HepG2 (cell line): ENCODE measurements at regions not wholly inside any gene's neighbourhood (a gene's known extent, or its start where the extent isn't known, plus 50 kb on each side); places are given as distances from the start of the nearest gene placed in this dataset.

Experiments
- ATAC-seq: fragments of 200-7000 bp; cut with Tn5 transposase; 3 replicates; pipeline ENCODE4 v1.9.1; 2020; ENCODE audit warnings: mild to moderate bottlenecking, moderate library complexity
- BruUV-seq: library from RNA; stranded (reverse); fragments of 400-500 nt; replicated peaks from 2 replicates; lab custom pipeline; 2021; lab: Mats Ljungman, UMichigan
- CTCF ChIA-PET: fragments of 300-600 bp; formaldehyde crosslinking; extraction: SDS; loops from one replicate; lab custom pipeline; 2021; ENCODE audit warnings: low total read pairs, inconsistent platforms, low intra/inter-chr PET ratio; lab: Yijun Ruan, JAX
- POLR2A ChIA-PET: fragments of 350-600 bp; sonication (Branson Sonifier 250); formaldehyde crosslinking; loops from one replicate; lab custom pipeline; 2020; ENCODE audit warnings: antibody characterized with exemption, inconsistent platforms; lab: Yijun Ruan, JAX
- DNase-seq: peaks from one replicate; pipeline ENCODE4 v3.0.0-alpha.2; 2015; ENCODE audit warnings: low spot score
- FAIRE-seq: peaks from 3 replicates; lab custom pipeline; 2011; peaks lifted over from hg19 to GRCh38; lab: Jason Lieb, UNC
- H2AFZ ChIP-seq: one replicate; pipeline ENCODE4 v1.6.1; 2011; ENCODE audit warnings: low read length, inconsistent platforms
- H3K27ac ChIP-seq: fragments of 300-600 bp; 3 replicates; pipeline ENCODE4 v1.8.0; 2011; ENCODE audit warnings: mixed run types, mild to moderate bottlenecking, mixed read lengths, low read length, inconsistent platforms; ENCODE audit not compliant: insufficient read depth; ENCODE audit errors: extremely low read length
- H3K27me3 ChIP-seq, 2 experiments: fragments of 200-600 bp in 1 of 2; 2 replicates in 1 of 2; 3 replicates in 1 of 2; pipeline versions ENCODE4 v1.6.0 to v1.8.0; 2011; ENCODE audit warnings: low read length in 2 of 2, mild to moderate bottlenecking in 2 of 2, moderate library complexity in 2 of 2, inconsistent platforms in 1 of 2; ENCODE audit not compliant: insufficient read depth in 2 of 2, control insufficient read depth in 1 of 2
- H3K36me3 ChIP-seq, 2 experiments: fragments of 200-600 bp in 1 of 2; replicated peaks in 1 of 2; 2 replicates in 1 of 2; 3 replicates in 1 of 2; pipeline versions ENCODE4 v1.5.1 to v1.8.0; 2011; ENCODE audit warnings: low read length in 2 of 2, inconsistent platforms in 1 of 2; ENCODE audit not compliant: insufficient read depth in 2 of 2, control insufficient read depth in 1 of 2
- H3K4me1 ChIP-seq: 2 replicates; pipeline ENCODE4 v1.5.1; 2012; ENCODE audit warnings: low read length, inconsistent platforms; ENCODE audit not compliant: insufficient read depth
- H3K4me2 ChIP-seq: 2 replicates; pipeline ENCODE4 v1.6.0; 2011; ENCODE audit warnings: low read depth, low read length, inconsistent platforms
- H3K4me3 ChIP-seq, 3 experiments: fragments of 200-600 bp in 1 of 3; sonication (generic), shearing (Covaris generic) in 1 of 3; replicated peaks in 1 of 3; 2 replicates each; pipeline ENCODE4 v1.5.1; 2011 to 2016; ENCODE audit warnings: low read length in 3 of 3, inconsistent platforms in 2 of 3, low read depth in 2 of 3, mild to moderate bottlenecking in 2 of 3, control low read depth in 1 of 3, mixed read lengths in 1 of 3; ENCODE audit not compliant: insufficient read depth in 1 of 3
- H3K79me2 ChIP-seq: one replicate; pipeline ENCODE4 v1.6.1; 2011; ENCODE audit warnings: low read length, inconsistent platforms; ENCODE audit not compliant: insufficient read depth
- H3K9ac ChIP-seq: 2 replicates; pipeline ENCODE4 v1.6.0; 2011; ENCODE audit warnings: mild to moderate bottlenecking, low read depth, low read length, inconsistent platforms; ENCODE audit not compliant: insufficient read depth
- H3K9me3 ChIP-seq: 2 replicates; pipeline ENCODE4 v1.5.1; 2012; ENCODE audit warnings: mild to moderate bottlenecking, low read length
- H4K20me1 ChIP-seq: 2 replicates; pipeline ENCODE4 v1.6.0; 2011; ENCODE audit warnings: inconsistent platforms, mild to moderate bottlenecking, low read length, moderate library complexity; ENCODE audit not compliant: insufficient read depth
- HCFC1 ChIP-seq: fragments of 150-350 bp; IDR thresholded peaks from 2 replicates; pipeline ENCODE4 v1.6.1; 2014; ENCODE audit warnings: low read depth, low read length
- IRX3 ChIP-seq: sonication (generic); formaldehyde crosslinking; IDR thresholded peaks from 2 replicates; pipeline ENCODE4 v1.8.1; 2023; ENCODE audit warnings: mild to moderate bottlenecking, low read depth, missing genetic modification reagents, borderline replicate concordance
- ZNF556 ChIP-seq: sonication (generic); formaldehyde crosslinking; IDR thresholded peaks from 2 replicates; pipeline ENCODE4 v1.4.0; 2020; ENCODE audit warnings: mild to moderate bottlenecking, missing genetic modification reagents, borderline replicate concordance
- ZNF615 ChIP-seq: sonication (generic); formaldehyde crosslinking; IDR thresholded peaks from 2 replicates; pipeline ENCODE4 v1.5.0; 2020; ENCODE audit warnings: mild to moderate bottlenecking, missing genetic modification reagents, borderline replicate concordance
- ZSCAN25 ChIP-seq: sonication (generic); formaldehyde crosslinking; IDR thresholded peaks from 2 replicates; pipeline ENCODE4 v1.8.0; 2022; ENCODE audit warnings: mild to moderate bottlenecking, missing genetic modification reagents
- WGBS: methylation state at CpG from one replicate; pipeline ENCODE4 v1.1.6; 2017; ENCODE audit warnings: low lambda C conversion rate; 5-methylcytosine and 5-hydroxymethylcytosine counted together
- in situ Hi-C: cut with HindIII; loops from 2 replicates; pipeline ENCODE4 v1.10.0; 2017; ENCODE audit warnings: low pct_unique_long_range_greater_than_20kb; ENCODE audit not compliant: extremely low pct_ligation_motif_present
- intact Hi-C: fragments of 100-400 bp; cut with micrococcal nuclease; formaldehyde crosslinking; loops from one replicate; pipeline ENCODE4 v1.10.0; 2022; ENCODE audit not compliant: unreplicated experiment
- TF ChIP-seq, protein P1 (sequence below), 2 experiments: sonication (generic) in 1 of 2; formaldehyde crosslinking in 1 of 2; IDR thresholded peaks; 2 replicates each; pipeline versions ENCODE4 v1.4.0 to v1.6.1; 2016 to 2020; ENCODE audit warnings: borderline replicate concordance in 1 of 2, low read depth in 1 of 2, mild to moderate bottlenecking in 1 of 2, missing genetic modification reagents in 1 of 2

GRCh38 chr4:89174784-89175183 is 63.5 kb downstream of the TIGD2 start:
- WGBS: 59% methylated on average over 6 of the region's 6 CpGs
- Histone ChIP-seq H3K27ac (no peak overlapping the region), H2AFZ (no peak overlapping the region), H3K4me3 (no peak overlapping the region), H3K27me3 (no peaks in the 10 kb centered on the region; a peak in 1 of 5 replicates), H3K9me3 (no peaks in the 10 kb centered on the region), H3K4me1 (no peaks in the 10 kb centered on the region), H4K20me1 (no peaks in the 10 kb centered on the region), H3K9ac (no peak overlapping the region), H3K79me2 (no peaks in the 10 kb centered on the region), H3K4me2 (no peak overlapping the region), H3K36me3 (no peaks in the 10 kb centered on the region)
- TF ChIP-seq, protein P1, sequence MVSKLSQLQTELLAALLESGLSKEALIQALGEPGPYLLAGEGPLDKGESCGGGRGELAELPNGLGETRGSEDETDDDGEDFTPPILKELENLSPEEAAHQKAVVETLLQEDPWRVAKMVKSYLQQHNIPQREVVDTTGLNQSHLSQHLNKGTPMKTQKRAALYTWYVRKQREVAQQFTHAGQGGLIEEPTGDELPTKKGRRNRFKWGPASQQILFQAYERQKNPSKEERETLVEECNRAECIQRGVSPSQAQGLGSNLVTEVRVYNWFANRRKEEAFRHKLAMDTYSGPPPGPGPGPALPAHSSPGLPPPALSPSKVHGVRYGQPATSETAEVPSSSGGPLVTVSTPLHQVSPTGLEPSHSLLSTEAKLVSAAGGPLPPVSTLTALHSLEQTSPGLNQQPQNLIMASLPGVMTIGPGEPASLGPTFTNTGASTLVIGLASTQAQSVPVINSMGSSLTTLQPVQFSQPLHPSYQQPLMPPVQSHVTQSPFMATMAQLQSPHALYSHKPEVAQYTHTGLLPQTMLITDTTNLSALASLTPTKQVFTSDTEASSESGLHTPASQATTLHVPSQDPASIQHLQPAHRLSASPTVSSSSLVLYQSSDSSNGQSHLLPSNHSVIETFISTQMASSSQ (IDR thresholded peaks at IDR 0.05; ENCODE audit: low read depth): no peak
- TF ChIP-seq, protein P1 (CRISPR knock-in tag; IDR thresholded peaks at IDR 0.05; ENCODE audit: borderline replicate concordance): no peak
- TF ChIP-seq ZNF556 (CRISPR knock-in tag): no peak
- no peak for TF ChIP-seq ZSCAN25 (CRISPR knock-in tag)
- CTCF ChIA-PET: no interaction called here
- in situ Hi-C loops: no loop called here
- FAIRE-seq (no peak), ATAC-seq (no peak), DNase-seq (no peak)
- POLR2A ChIA-PET: no interaction called here
- intact Hi-C loops: no loop called here
- BruUV-seq: no TSS peak

- H2AFZ ChIP-seq: no peak overlapping the region
- no peaks in the 10 kb centered on the region for H4K20me1 ChIP-seq
- no TSS peak for BruUV-seq
- no peak overlapping the region for H3K27ac ChIP-seq
- DNase-seq (no peak), ATAC-seq (no peak), FAIRE-seq (no peak)
- ChIA-PET POLR2A (no interaction called here), CTCF (no interaction called here)
- H3K79me2 ChIP-seq: no peaks in the 10 kb centered on the region
- intact Hi-C loops (no loop called here), in situ Hi-C loops (no loop called here)
- H3K27me3 ChIP-seq: no peaks in the 10 kb centered on the region; a peak in 1 of 5 replicates
- no peak overlapping the region for H3K9ac ChIP-seq
- H3K4me3 ChIP-seq: no peak overlapping the region
- H3K9me3 ChIP-seq: no peaks in the 10 kb centered on the region
- TF ChIP-seq ZNF615 (no peak), HCFC1 (no peak), IRX3 (CRISPR knock-in tag) (no peak)
- no peaks in the 10 kb centered on the region for H3K36me3 ChIP-seq
- no peak overlapping the region for H3K4me2 ChIP-seq
- no peaks in the 10 kb centered on the region for H3K4me1 ChIP-seq
These were observed 64.3 kb downstream of the TIGD2 start for GRCh38 chr4:89175611-89176010.
